PC-3 (cell line): ENCODE measurements at regions not wholly inside any gene's neighbourhood (a gene's known extent, or its start where the extent isn't known, plus 50 kb on each side); places are given as distances from the start of the nearest gene placed in this dataset.
"Not testable (repeated sequence)": the region's sequence is repeated elsewhere in the genome, so short reads cannot be mapped to it uniquely, and the experiment has no call there.

Experiments
- ATAC-seq: fragments of 200-7000 bp; cut with Tn5 transposase; 2 replicates; pipeline ENCODE4 v1.9.1; 2020; ENCODE audit warnings: mild to moderate bottlenecking, moderate library complexity
- BruUV-seq: library from RNA; stranded (reverse); fragments of 400-500 nt; replicated peaks from 2 replicates; lab custom pipeline; 2021; lab: Mats Ljungman, UMichigan
- CTCF ChIA-PET: fragments of 300-600 bp; sonication (Branson Sonifier 250); formaldehyde crosslinking; loops from one replicate; lab custom pipeline; 2022; ENCODE audit warnings: antibody characterized with exemption; lab: Charles Lee
- POLR2A ChIA-PET: fragments of 300-600 bp; sonication (Branson Sonifier 250); formaldehyde crosslinking; loops from one replicate; lab custom pipeline; 2022; ENCODE audit warnings: antibody characterized with exemption; ENCODE audit not compliant: unreplicated experiment; lab: Charles Lee
- DNase-seq: peaks from one replicate; pipeline ENCODE4 v3.0.0-alpha.2; 2015
- H2AFZ ChIP-seq: fragments of 300-600 bp; sonication (generic); 2 replicates; pipeline ENCODE4 v1.6.0; 2016; ENCODE audit warnings: antibody characterized with exemption, low read length
- H3F3A ChIP-seq: fragments of 300-600 bp; sonication (generic); one replicate; pipeline ENCODE4 v1.6.0; 2017; ENCODE audit warnings: antibody characterized with exemption, low read length, control low read depth, mild to moderate bottlenecking; ENCODE audit not compliant: unreplicated experiment
- H3K27ac ChIP-seq: fragments of 300-600 bp; sonication (generic); 2 replicates; pipeline ENCODE4 v1.5.1; 2016; ENCODE audit warnings: mild to moderate bottlenecking, low read length
- H3K27me3 ChIP-seq: fragments of 300-600 bp; sonication (generic); 2 replicates; pipeline ENCODE4 v1.6.1; 2016; ENCODE audit warnings: low read length, mixed read lengths
- H3K36me3 ChIP-seq: fragments of 300-600 bp; sonication (generic); 2 replicates; pipeline ENCODE4 v1.6.1; 2016; ENCODE audit warnings: low read depth, mixed run types, low read length, mixed read lengths
- H3K4me1 ChIP-seq: fragments of 300-600 bp; sonication (generic); 2 replicates; pipeline ENCODE4 v1.5.1; 2016; ENCODE audit warnings: low read length; ENCODE audit not compliant: insufficient read depth
- H3K4me2 ChIP-seq: fragments of 300-600 bp; sonication (generic); 2 replicates; pipeline ENCODE4 v1.6.0; 2016; ENCODE audit warnings: low read length
- H3K4me3 ChIP-seq: fragments of 300-600 bp; sonication (generic); 2 replicates; pipeline ENCODE4 v1.5.1; 2016; ENCODE audit warnings: mild to moderate bottlenecking, low read length, mixed read lengths
- H3K79me2 ChIP-seq: fragments of 300-600 bp; sonication (generic); 2 replicates; pipeline ENCODE4 v1.6.1; 2017; ENCODE audit warnings: low read length, mixed read lengths
- H3K9ac ChIP-seq: fragments of 300-600 bp; sonication (generic); 2 replicates; pipeline ENCODE4 v1.6.0; 2016; ENCODE audit warnings: mild to moderate bottlenecking, low read length
- H3K9me2 ChIP-seq: fragments of 300-600 bp; sonication (generic); replicated peaks from 2 replicates; pipeline ENCODE4 v1.6.1; 2016; ENCODE audit warnings: mixed run types, low read length, mixed read lengths
- H3K9me3 ChIP-seq: fragments of 300-600 bp; sonication (generic); 2 replicates; pipeline ENCODE4 v1.6.1; 2016; ENCODE audit warnings: low read length, mixed read lengths
- H4K20me1 ChIP-seq: fragments of 300-600 bp; sonication (generic); 2 replicates; pipeline ENCODE4 v1.6.1; 2016; ENCODE audit warnings: low read length, mixed read lengths
- EZH2 ChIP-seq: fragments of 300-600 bp; sonication (generic); IDR thresholded peaks from one replicate; pipeline ENCODE4 v1.6.1; 2017; ENCODE audit warnings: antibody characterized with exemption, mild to moderate bottlenecking, low read length; ENCODE audit not compliant: unreplicated experiment
- EZH2phosphoT487 ChIP-seq: fragments of 300-600 bp; sonication (generic); IDR thresholded peaks from 2 replicates; pipeline ENCODE4 v1.6.1; 2018; ENCODE audit warnings: mild to moderate bottlenecking, antibody characterized with exemption, low read length, borderline replicate concordance
- intact Hi-C: fragments of 100-400 bp; cut with micrococcal nuclease; formaldehyde crosslinking; loops from 2 replicates; pipeline ENCODE4 v1.9.0; 2023
- TF ChIP-seq, protein P1 (sequence below): fragments of 300-600 bp; sonication (generic); conservative IDR thresholded peaks from 2 replicates; pipeline ENCODE4 v1.5.1; 2017; ENCODE audit warnings: antibody characterized with exemption, low read depth, mild to moderate bottlenecking, low read length

DNA sequence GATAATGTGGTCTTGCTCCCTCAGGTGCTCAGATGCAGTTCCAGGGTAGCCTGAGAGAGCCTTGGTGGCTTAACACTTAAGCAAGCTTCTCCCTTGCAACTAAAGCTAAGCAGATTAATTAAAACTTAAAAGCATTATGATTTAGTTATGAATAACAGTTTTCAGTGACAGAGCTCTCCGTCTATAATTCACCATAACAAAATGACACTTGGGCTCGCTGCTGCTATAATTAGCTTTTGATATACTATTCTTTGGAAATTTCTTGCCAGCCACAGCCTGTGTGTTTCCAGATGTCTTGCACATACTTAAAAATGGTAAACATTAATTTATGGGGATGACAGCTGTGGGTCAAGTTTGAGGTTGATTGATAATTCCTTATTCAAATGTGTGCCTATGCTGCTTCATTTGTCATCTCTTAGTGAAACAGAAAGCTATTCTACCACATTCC lies 380.5 kb downstream of the TFAP2B start:
- no peak overlapping the region for H2AFZ ChIP-seq
- no peaks in the 10 kb centered on the region for H3K4me1 ChIP-seq
- H3K27ac ChIP-seq = no peak overlapping the region
- H3F3A ChIP-seq = no peaks in the 10 kb centered on the region
- CTCF ChIA-PET = no interaction called here
- no peaks in the 10 kb centered on the region for H3K9me2 ChIP-seq
- H3K27me3 ChIP-seq = no peaks in the 10 kb centered on the region
- H3K4me2 ChIP-seq = no peak overlapping the region
- TF ChIP-seq, protein P1, sequence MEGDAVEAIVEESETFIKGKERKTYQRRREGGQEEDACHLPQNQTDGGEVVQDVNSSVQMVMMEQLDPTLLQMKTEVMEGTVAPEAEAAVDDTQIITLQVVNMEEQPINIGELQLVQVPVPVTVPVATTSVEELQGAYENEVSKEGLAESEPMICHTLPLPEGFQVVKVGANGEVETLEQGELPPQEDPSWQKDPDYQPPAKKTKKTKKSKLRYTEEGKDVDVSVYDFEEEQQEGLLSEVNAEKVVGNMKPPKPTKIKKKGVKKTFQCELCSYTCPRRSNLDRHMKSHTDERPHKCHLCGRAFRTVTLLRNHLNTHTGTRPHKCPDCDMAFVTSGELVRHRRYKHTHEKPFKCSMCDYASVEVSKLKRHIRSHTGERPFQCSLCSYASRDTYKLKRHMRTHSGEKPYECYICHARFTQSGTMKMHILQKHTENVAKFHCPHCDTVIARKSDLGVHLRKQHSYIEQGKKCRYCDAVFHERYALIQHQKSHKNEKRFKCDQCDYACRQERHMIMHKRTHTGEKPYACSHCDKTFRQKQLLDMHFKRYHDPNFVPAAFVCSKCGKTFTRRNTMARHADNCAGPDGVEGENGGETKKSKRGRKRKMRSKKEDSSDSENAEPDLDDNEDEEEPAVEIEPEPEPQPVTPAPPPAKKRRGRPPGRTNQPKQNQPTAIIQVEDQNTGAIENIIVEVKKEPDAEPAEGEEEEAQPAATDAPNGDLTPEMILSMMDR = no peak
- TF ChIP-seq EZH2phosphoT487 (no peak), EZH2 (no peak)
- POLR2A ChIA-PET = no interaction called here
- no peak for ATAC-seq
- H3K9ac ChIP-seq = no peak overlapping the region
- H4K20me1 ChIP-seq = no peaks in the 10 kb centered on the region
- H3K79me2 ChIP-seq = no peaks in the 10 kb centered on the region
- intact Hi-C loops = no loop called here
- no peak for DNase-seq
- no peak overlapping the region for H3K4me3 ChIP-seq
- no peaks in the 10 kb centered on the region for H3K36me3 ChIP-seq
- H3K9me3 ChIP-seq = no peaks in the 10 kb centered on the region
- BruUV-seq = no TSS peak

DNA sequence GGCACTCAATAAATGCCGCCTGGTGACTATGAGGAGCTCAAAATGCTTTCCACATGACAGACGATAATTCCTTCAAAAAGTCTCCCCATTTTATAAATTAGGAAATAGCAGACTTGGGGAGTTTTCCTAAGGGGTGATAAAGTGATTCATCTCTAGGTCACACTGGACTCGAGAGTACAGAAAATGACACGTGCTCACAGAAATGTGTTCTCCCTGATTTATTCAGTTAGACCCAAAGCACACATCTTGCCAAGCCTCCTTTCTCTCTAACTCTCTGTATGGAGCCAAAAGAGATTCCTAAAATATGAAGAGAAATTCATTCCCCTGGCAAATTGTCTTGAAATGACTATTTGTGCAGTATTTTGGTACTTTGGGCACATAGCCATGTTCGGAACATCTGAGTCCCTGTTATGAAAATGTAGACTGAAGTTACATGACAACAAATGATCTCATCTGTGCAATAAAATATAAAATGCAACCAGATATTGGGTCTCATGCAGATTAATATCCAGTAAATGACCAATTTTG lies 381.1 kb downstream of the TFAP2B start:
- no peak overlapping the region for H3K4me2 ChIP-seq
- H3K4me1 ChIP-seq = no peaks in the 10 kb centered on the region
- ATAC-seq (no peak), DNase-seq (no peak)
- no peak overlapping the region for H3K27ac ChIP-seq
- H3K27me3 ChIP-seq = no peaks in the 10 kb centered on the region
- no peaks in the 10 kb centered on the region for H3F3A ChIP-seq
- no peak overlapping the region for H3K4me3 ChIP-seq
- H4K20me1 ChIP-seq = no peaks in the 10 kb centered on the region
- no peaks in the 10 kb centered on the region for H3K79me2 ChIP-seq
- TF ChIP-seq EZH2 (no peak), EZH2phosphoT487 (no peak)
- TF ChIP-seq, protein P1 = no peak
- intact Hi-C loops = no loop called here
- ChIA-PET POLR2A (no interaction called here), CTCF (no interaction called here)
- no peaks in the 10 kb centered on the region for H3K9me3 ChIP-seq
- H3K9me2 ChIP-seq = no peaks in the 10 kb centered on the region
- BruUV-seq = no TSS peak
- H3K9ac ChIP-seq = no peak overlapping the region
- H2AFZ ChIP-seq = no peak overlapping the region
- no peaks in the 10 kb centered on the region for H3K36me3 ChIP-seq

DNA sequence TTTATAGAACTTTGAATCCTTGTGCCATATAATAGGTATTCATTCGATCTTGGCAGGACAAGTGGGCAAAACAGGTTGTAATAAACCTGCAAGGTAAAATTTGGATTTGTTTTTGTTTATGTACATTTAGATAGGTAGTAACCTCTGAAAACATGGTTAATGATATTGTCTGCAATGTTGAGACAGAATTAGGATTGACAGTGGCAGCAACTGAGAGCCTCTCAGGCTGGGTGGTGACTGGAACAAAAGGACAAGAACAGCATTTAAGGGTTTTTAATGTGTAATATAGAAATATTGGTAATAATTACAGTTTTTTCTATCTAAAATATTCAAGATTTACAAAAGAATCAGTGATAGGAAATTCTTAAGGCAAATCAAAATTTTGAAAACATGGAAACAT lies 382.0 kb downstream of the TFAP2B start:
- ATAC-seq (no peak), DNase-seq (no peak)
- Histone ChIP-seq H3K9ac (no peak overlapping the region), H2AFZ (no peak overlapping the region), H3K27me3 (no peaks in the 10 kb centered on the region), H3K4me2 (no peak overlapping the region), H3K9me3 (no peaks in the 10 kb centered on the region), H4K20me1 (no peaks in the 10 kb centered on the region), H3K36me3 (no peaks in the 10 kb centered on the region), H3K4me3 (no peak overlapping the region), H3K27ac (no peak overlapping the region), H3F3A (no peaks in the 10 kb centered on the region), H3K9me2 (no peaks in the 10 kb centered on the region), H3K79me2 (no peaks in the 10 kb centered on the region), H3K4me1 (no peaks in the 10 kb centered on the region)
- BruUV-seq = no TSS peak
- intact Hi-C loops = no loop called here
- POLR2A ChIA-PET = no interaction called here
- CTCF ChIA-PET = no interaction called here
- TF ChIP-seq EZH2 = no peak

DNA sequence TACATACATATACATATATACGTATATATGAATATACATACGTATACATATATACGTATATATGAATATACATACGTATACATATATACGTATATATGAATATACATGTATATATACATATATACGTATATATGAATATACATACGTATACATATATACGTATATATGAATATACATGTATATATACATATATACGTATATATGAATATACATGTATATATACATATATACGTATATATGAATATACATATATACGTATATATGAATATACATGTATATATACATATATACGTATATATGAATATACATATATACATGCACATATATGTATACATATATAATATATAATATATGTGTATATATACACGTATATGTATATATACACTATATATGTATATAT lies 384.0 kb downstream of the TFAP2B start:
- H3K79me2 ChIP-seq, DNase-seq, H4K20me1 ChIP-seq, H2AFZ ChIP-seq, intact Hi-C loops, BruUV-seq, H3K9me3 ChIP-seq, H3K4me1 ChIP-seq, H3K9ac ChIP-seq, H3K4me2 ChIP-seq, H3K27ac ChIP-seq, CTCF ChIA-PET, H3K9me2 ChIP-seq, POLR2A ChIA-PET, H3K27me3 ChIP-seq, H3F3A ChIP-seq, H3K36me3 ChIP-seq, H3K4me3 ChIP-seq, ATAC-seq: not testable (repeated sequence)
